Fibroblast of skin of left biceps (primary cell): ENCODE measurements at regions not wholly inside any gene's neighbourhood (a gene's known extent, or its start where the extent isn't known, plus 50 kb on each side); places are given as distances from the start of the nearest gene placed in this dataset.
A peak's percentile ranks its signal among the peaks of the same experiment; 100 is the strongest.
"Not testable (repeated sequence)": the region's sequence is repeated elsewhere in the genome, so short reads cannot be mapped to it uniquely, and the experiment has no call there.

Experiments
- DNase-seq, 2 experiments: peaks; one replicate each; pipeline ENCODE4 v3.0.0-alpha.2; 2013; ENCODE audit warnings: low read depth in 2 of 2

GRCh38 chr12:28060871-28061270 is 88.3 kb upstream of the PTHLH start:
- DNase-seq = no peak

- no peak for DNase-seq
These were observed 90.9 kb upstream of the PTHLH start for GRCh38 chr12:28063355-28063880.

- DNase-seq = no peak
These were observed 92.8 kb upstream of the PTHLH start for GRCh38 chr12:28065374-28065773.

GRCh38 chr12:28065889-28066630 is 93.5 kb upstream of the PTHLH start:
- no peak for DNase-seq

GRCh38 chr12:28066879-28067278 is 94.3 kb upstream of the PTHLH start:
- DNase-seq = no peak

GRCh38 chr12:28068467-28068866 is 95.9 kb upstream of the PTHLH start:
- DNase-seq = no peak

- no peak for DNase-seq
These were observed 107.0 kb upstream of the PTHLH start for GRCh38 chr12:28079539-28079938.

- DNase-seq = peak in 1 of 2 experiments; percentile 17
These were observed 108.2 kb upstream of the CCDC91 start for GRCh38 chr12:28082096-28082495.

GRCh38 chr12:28083840-28084678 is 106.2 kb upstream of the CCDC91 start:
- no peak for DNase-seq

GRCh38 chr12:28086521-28087155 is 103.6 kb upstream of the CCDC91 start:
- DNase-seq = peak in 1 of 2 experiments; percentile 24

GRCh38 chr12:28088566-28089272 is 101.5 kb upstream of the CCDC91 start:
- DNase-seq = no peak

- peak; percentile 36 to 38 for DNase-seq
These were observed 100.9 kb upstream of the CCDC91 start for GRCh38 chr12:28089338-28089737.

- no peak for DNase-seq
These were observed 99.4 kb upstream of the CCDC91 start for GRCh38 chr12:28090835-28091234.

GRCh38 chr12:28092396-28092795 is 97.9 kb upstream of the CCDC91 start:
- DNase-seq = no peak

- DNase-seq = no peak
These were observed 93.6 kb upstream of the CCDC91 start for GRCh38 chr12:28096649-28097048.

- DNase-seq = no peak
These were observed 93.0 kb upstream of the CCDC91 start for GRCh38 chr12:28097221-28097620.

GRCh38 chr12:28099245-28099644 is 91.0 kb upstream of the CCDC91 start:
- not testable (repeated sequence) for DNase-seq

GRCh38 chr12:28099871-28100270 is 90.4 kb upstream of the CCDC91 start:
- DNase-seq = no peak

GRCh38 chr12:28100717-28101116 is 89.5 kb upstream of the CCDC91 start:
- DNase-seq = no peak

- no peak for DNase-seq
These were observed 85.9 kb upstream of the CCDC91 start for GRCh38 chr12:28104316-28104715.
